GM19025 (cell line): ENCODE measurements at regions not wholly inside any gene's neighbourhood (a gene's known extent, or its start where the extent isn't known, plus 50 kb on each side); places are given as distances from the start of the nearest gene placed in this dataset.
"Not testable (repeated sequence)": the region's sequence is repeated elsewhere in the genome, so short reads cannot be mapped to it uniquely, and the experiment has no call there.

Source experiments
- ATAC-seq: cut with Tn5 transposase; IDR thresholded peaks from one replicate; pipeline ENCODE4 v1.9.1; 2021; ENCODE audit warnings: mild to moderate bottlenecking, low read depth, moderate library complexity; ENCODE audit not compliant: unreplicated experiment

- ATAC-seq, result no peak
These were observed 80.7 kb upstream of the CYRIA start for GRCh38 chr2:16746329-16746728.

DNA sequence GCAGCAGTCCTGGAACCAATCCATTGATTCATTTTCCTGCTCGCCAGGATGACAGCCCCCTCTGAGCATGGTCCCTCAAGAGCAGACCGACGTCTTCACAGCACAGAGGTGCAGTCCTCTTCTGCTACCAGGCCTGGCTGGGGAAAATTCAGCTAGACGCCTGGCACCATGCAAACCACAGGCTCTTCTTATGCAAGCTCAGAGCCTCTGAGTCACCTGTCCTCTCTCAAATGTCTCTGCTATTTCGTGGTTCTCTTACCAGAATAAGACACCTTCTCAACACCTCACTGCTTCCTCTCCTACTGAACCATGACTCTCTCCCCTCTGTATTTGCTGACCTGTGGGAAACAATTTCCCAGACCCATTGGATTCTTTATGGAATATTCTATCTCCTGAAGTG, 79.8 kb upstream of the CYRIA start:
- no peak for ATAC-seq

- ATAC-seq, result no peak
These were observed 78.9 kb upstream of the CYRIA start for GRCh38 chr2:16744521-16744920.

- ATAC-seq, result no peak
These were observed 76.4 kb upstream of the CYRIA start for GRCh38 chr2:16742026-16742425.

DNA sequence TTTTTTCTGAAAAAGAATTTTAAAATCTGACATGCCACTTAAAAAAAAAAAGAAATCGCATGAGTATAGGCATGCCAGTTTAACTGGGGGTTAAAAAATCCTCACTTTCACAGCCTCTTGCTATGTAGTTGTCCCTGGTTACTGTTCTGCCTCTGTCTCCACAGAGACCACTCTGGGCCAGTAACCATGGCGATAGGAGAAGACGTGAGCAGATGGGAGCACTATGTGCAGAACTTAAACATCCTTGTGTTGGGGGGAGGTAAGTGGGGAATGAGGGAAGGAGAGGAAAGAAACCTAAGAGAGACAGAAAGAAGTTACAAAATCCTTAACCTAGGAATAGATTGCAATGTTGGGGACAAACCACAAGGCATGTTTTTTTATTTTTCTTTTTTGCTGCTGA, 75.9 kb upstream of the CYRIA start:
- ATAC-seq, result no peak

- no peak for ATAC-seq
These were observed 74.3 kb upstream of the CYRIA start for GRCh38 chr2:16739778-16740581.

GRCh38 chr2:16738361-16739225, 73.0 kb upstream of the CYRIA start:
- no peak for ATAC-seq

GRCh38 chr2:16737812-16738211, 72.2 kb upstream of the CYRIA start:
- no peak for ATAC-seq

DNA sequence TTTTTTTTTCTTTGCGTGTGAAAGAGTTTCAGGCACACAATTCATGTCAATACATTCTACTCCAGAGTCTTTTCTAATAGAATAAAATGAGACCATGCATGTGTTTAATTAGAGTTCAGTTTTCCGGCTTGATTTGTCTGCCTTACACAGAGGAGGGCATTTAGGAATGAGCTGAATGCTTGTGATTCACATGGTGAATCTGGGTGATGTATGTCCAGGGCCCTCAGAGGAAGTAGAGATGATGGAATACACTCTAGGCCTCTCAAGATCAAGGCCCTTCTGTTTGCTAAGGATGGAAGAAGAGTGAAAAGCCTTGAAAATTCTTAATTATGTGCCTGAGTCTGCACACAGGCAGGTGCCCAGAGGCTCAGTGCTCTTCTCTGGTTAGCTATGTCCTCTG, 71.0 kb upstream of the CYRIA start:
- ATAC-seq, result no peak

GRCh38 chr2:16729335-16729734, 63.7 kb upstream of the CYRIA start:
- ATAC-seq, result no peak

- ATAC-seq, result no peak
These were observed 62.9 kb upstream of the CYRIA start for GRCh38 chr2:16728351-16729136.

- ATAC-seq, result not testable (repeated sequence)
These were observed 62.2 kb upstream of the CYRIA start for GRCh38 chr2:16727849-16728248.

DNA sequence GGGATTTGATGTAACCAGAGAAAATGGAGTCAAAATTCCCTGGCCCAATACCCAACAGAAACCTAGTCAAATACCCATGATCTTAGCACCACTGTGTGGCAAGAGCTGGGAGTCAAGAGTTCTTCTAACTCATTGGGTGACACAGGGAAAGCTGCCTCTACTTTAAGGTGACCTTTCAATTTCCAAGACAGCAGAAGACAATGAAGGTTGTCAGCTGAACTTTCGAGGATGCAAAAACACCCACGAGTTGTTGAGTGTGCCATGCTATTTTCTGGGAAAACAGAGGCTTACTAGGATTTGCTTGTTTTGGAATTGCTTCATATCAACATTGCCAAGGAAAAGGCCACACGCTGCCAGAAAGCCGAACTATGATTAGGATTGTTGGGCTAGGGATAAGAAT, 61.6 kb upstream of the CYRIA start:
- ATAC-seq, result no peak

DNA sequence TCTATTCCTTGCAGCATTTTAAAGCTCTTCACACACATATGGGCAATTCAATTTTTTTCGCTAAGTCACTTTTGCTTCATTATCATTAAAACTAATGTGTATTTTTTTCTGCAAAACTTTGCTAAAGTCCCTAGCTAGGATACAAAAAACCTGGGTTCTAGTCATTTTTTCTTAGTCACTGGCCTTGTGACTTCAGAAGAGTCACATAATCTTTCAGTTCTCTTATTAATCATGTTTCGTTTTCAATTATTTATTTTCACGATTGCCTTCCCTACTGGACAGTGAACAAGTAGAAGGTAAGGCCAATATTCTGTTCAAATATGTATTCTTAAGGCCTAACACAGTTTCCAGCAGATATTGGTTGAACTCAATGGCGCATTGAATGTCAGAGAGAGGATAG, 60.9 kb upstream of the CYRIA start:
- no peak for ATAC-seq

DNA sequence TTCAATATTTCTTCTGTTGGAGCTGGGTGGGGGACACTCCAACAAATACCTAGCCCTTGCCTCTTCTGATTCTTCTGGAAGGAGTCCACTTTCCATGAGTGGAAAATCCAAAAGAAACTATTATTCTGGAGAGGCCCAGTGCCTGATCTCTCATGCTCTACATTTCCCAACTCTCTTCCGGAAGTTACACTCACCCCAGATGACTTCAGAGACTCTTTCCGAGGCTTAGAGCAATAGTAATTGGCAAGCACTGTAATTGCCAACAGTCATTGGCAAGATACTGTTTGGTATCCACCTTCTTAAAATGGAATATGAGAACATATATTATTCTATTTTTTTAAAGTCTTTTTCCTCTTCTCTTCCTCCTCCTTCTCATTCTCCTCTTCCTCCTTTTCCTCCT, 60.5 kb upstream of the CYRIA start:
- ATAC-seq, result no peak

DNA sequence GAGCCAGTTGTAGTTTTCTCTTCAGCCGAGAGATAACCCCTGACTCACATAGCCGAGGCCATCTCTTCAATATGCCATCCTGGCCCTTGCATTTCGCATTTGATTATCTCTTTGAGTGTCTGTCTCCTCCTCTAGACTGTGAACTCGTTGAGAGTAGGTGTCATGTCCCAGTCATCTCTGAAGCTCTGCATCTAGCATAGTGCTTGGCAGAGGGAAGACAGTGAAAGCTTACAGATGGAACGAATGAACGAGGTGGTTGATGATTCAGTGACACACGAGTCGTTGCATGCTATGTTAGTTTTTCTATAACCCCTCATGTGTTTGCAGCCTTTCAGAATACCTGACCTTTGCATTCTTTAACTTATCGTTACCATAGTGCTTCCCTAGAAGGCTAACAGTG, 59.9 kb upstream of the CYRIA start:
- ATAC-seq, result no peak

- no peak for ATAC-seq
These were observed 57.0 kb upstream of the CYRIA start for GRCh38 chr2:16722677-16723076.

DNA sequence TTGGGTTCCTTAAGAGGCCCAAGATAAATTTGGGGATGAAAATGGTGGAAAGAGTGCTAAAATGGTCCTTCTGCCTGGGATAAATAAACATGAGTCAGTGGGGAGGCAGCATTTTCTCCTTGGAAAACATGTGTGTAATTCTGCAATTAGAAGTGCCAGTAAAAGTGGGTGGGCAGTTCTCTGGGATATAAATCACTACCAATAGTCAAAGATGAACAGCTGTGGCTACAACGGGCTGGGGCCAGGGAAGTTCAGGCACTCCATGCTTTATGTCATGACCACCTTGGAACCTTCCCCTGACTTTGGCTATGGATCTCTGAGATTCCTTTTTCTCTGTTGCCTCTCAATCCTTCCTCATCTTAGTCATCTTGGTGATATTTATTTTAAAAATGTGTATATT, 56.5 kb upstream of the CYRIA start:
- no peak for ATAC-seq

- not testable (repeated sequence) for ATAC-seq
These were observed 55.9 kb upstream of the CYRIA start for GRCh38 chr2:16721529-16721928.

DNA sequence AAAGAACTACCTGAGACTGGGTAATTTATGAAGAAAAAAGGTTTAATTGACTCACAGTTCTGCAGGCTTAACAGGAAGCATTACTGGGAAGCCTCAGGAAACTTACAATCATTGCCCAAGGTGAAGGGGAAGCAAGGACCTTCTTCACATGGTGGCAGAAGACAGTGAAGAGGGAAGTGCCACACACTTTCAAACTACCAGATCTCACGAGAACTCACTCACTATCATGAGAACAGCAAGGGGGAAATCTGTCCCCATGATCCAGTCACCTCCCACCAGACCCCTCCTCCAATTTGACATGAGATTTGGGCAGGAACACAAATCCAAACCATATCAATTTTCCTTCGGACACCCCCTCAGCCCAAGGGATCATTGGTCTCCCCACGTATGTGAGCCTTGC, 55.1 kb upstream of the CYRIA start:
- ATAC-seq, result not testable (repeated sequence)

DNA sequence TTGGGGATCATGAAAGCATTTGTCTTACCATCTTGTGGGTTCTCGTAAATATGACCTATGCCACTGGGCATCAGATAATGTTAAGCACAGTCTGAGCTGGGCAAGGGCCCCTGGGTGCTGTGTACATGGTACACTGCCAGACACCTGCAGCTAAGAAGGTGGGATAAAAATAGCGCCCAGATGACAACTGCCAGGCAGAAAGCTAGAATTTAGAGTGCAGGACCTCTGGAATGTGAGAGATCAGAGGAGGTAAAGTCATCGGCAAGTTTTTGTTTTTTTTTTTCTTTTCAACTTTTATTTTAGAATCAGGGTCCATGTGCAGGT, 53.8 kb upstream of the CYRIA start:
- no peak for ATAC-seq
